Mesothelial cell of epicardium (in vitro differentiated cells): ENCODE measurements at regions not wholly inside any gene's neighbourhood (a gene's known extent, or its start where the extent isn't known, plus 50 kb on each side); places are given as distances from the start of the nearest gene placed in this dataset.

ENCODE experiments used
- DNase-seq, 2 experiments: peaks; one replicate each; pipeline ENCODE4 v3.0.0; 2021; ENCODE audit warnings: low spot score in 2 of 2; ENCODE audit not compliant: unreplicated experiment in 2 of 2
- H3K27ac Mint-ChIP-seq: 2 replicates; pipeline ENCODE4 v1.8.0; 2021; ENCODE audit warnings: mixed read lengths
- H3K27me3 Mint-ChIP-seq: 2 replicates; pipeline ENCODE4 v1.8.0; 2021; ENCODE audit warnings: low read depth, mixed read lengths
- H3K36me3 Mint-ChIP-seq: 2 replicates; pipeline ENCODE4 v1.8.0; 2021; ENCODE audit warnings: mixed read lengths
- H3K4me1 Mint-ChIP-seq: 2 replicates; pipeline ENCODE4 v1.8.0; 2021; ENCODE audit warnings: mixed read lengths
- H3K4me3 Mint-ChIP-seq: 2 replicates; pipeline ENCODE4 v1.8.0; 2021; ENCODE audit warnings: mild to moderate bottlenecking, moderate library complexity, mixed read lengths
- H3K9me3 Mint-ChIP-seq: 2 replicates; pipeline ENCODE4 v1.8.0; 2021; ENCODE audit warnings: mixed read lengths
- TF ChIP-seq, protein P1 (sequence below): fragments of 200-600 bp; sonication (generic); IDR thresholded peaks from one replicate; pipeline ENCODE4 v1.5.0; 2021; ENCODE audit warnings: antibody characterized with exemption; ENCODE audit not compliant: unreplicated experiment

DNA sequence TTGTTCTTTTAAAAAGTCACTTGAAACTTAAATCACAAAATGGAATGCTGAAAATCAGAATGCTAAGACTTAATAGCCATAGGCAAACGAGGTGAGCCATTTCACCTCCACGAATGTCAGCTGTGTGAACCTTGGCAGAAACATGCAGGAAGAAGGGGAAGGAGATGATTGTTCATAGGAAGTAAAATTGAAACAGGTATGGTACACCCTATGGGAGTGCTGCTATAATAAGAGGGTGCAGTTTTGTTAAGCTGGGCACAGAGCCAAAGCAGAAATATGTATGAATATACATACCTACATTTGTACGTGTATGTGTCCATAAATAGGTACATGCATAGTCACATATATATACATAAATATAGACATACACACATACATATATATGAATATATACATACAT, 51.0 kb upstream of the SPINK5 start:
- Mint-ChIP-seq H3K36me3 (peaks cover 11% of the 10 kb centered on the region), H3K27ac (no peak overlapping the region), H3K9me3 (no peaks in the 10 kb centered on the region), H3K4me1 (peaks cover 16% of the 10 kb centered on the region), H3K4me3 (no peak overlapping the region), H3K27me3 (no peaks in the 10 kb centered on the region)
- DNase-seq, result no peak
- TF ChIP-seq, protein P1, sequence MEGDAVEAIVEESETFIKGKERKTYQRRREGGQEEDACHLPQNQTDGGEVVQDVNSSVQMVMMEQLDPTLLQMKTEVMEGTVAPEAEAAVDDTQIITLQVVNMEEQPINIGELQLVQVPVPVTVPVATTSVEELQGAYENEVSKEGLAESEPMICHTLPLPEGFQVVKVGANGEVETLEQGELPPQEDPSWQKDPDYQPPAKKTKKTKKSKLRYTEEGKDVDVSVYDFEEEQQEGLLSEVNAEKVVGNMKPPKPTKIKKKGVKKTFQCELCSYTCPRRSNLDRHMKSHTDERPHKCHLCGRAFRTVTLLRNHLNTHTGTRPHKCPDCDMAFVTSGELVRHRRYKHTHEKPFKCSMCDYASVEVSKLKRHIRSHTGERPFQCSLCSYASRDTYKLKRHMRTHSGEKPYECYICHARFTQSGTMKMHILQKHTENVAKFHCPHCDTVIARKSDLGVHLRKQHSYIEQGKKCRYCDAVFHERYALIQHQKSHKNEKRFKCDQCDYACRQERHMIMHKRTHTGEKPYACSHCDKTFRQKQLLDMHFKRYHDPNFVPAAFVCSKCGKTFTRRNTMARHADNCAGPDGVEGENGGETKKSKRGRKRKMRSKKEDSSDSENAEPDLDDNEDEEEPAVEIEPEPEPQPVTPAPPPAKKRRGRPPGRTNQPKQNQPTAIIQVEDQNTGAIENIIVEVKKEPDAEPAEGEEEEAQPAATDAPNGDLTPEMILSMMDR, result no peak

DNA sequence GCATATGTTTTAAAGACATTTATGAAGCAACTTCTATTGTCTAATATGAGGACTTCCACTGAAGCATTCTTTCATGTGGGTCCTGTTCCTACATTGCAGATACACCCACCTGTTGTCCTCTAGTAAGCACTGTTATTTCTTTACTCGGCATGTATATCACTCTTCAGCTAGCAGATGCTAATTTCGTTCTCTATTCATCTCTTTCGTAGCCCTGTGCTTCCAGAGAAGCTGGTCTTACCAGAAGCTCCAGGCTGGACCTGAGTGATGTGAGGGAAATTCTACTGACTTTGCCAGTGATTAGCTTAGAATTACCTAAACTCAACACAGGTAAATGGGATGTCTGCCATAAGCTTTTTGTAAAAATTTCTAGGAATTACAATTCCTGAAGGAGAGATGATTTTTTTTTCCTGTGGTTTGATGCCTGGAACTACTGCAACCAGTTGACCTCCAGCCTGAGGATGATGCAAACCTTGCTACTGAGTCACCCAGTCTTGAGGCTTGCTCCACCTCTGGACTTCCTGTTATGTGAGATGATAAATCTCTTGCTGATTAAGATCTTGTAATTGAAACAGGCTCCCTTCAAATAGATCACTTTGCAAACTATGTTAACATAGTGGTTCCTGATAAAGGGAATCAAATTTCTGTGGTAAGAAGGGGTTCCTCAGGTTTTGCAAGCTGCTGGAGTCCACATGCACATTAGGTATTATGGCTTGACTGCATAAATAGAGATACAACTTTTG, 52.2 kb upstream of the SPINK5 start:
- H3K27me3 Mint-ChIP-seq, result no peaks in the 10 kb centered on the region
- H3K4me1 Mint-ChIP-seq, result peaks cover 16% of the 10 kb centered on the region
- peaks cover 13% of the 10 kb centered on the region for H3K36me3 Mint-ChIP-seq
- peaks cover 2% of the 10 kb centered on the region for H3K9me3 Mint-ChIP-seq
- no peak overlapping the region for H3K27ac Mint-ChIP-seq
- H3K4me3 Mint-ChIP-seq, result no peak overlapping the region
- no peak for DNase-seq
- TF ChIP-seq, protein P1, result no peak

DNA sequence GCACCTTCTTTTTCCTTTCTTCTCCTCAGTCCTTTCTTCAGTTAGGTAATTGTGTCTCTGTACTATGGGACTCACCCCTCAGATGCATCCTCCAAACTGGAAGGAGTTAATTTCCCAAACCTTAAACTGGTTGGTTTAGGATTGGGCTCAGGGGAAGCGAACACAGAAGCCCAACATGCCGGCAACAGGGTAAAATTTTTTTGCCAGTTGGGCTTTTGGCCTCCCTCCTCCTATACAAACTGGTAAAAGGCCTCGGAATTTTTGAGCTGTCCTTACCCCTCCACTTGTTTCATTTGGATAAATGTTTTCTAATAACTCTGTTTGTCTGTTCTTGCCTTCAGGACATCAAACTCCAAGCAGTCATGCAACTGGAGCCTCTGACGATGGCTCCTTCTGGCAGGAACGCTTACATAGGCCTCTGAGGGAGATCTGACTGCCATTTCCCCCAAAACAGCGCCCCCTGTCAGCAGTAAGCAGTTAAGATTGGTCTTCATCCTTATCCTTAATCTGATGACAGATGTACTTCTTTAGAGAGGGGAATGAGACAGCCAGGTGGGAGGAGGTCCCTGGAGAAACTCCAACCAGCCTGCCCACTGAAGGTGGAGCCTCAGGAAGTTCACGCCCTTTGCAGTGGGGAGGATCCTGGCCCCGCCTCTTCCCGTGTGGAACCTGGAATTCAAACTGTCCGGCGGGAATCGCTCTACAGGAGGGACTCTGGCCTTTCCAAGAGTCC, 57.8 kb upstream of the SPINK5 start:
- Mint-ChIP-seq H3K27ac (no peak overlapping the region), H3K27me3 (no peaks in the 10 kb centered on the region), H3K36me3 (peaks cover 43% of the 10 kb centered on the region), H3K4me1 (no peaks in the 10 kb centered on the region), H3K4me3 (no peak overlapping the region), H3K9me3 (peaks cover 18% of the 10 kb centered on the region)
- TF ChIP-seq, protein P1, result no peak
- DNase-seq, result no peak

DNA sequence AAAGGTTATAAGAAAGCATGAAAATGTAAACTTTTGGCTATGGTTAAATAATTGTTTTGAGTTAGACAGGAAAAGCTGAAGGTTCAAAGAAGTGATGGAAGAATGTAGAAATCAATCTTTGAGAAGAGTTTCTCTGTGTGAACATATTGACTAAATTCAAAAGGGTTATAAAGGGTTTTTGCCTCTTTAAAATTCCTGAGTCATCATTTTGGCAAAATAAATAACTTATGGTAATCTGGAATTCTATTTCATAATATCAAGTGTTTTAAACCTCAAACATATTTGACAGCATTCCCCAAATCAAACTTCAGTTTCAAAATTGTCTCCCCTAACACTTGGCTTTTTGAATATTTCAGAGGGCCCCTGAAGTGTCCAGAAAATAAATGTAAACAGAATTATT, 60.6 kb upstream of the SPINK5 start:
- Mint-ChIP-seq H3K4me1 (no peaks in the 10 kb centered on the region), H3K27me3 (no peaks in the 10 kb centered on the region), H3K36me3 (peaks cover 50% of the 10 kb centered on the region), H3K27ac (no peak overlapping the region), H3K9me3 (peaks cover 41% of the 10 kb centered on the region), H3K4me3 (no peak overlapping the region)
- TF ChIP-seq, protein P1, result no peak
- no peak for DNase-seq

DNA sequence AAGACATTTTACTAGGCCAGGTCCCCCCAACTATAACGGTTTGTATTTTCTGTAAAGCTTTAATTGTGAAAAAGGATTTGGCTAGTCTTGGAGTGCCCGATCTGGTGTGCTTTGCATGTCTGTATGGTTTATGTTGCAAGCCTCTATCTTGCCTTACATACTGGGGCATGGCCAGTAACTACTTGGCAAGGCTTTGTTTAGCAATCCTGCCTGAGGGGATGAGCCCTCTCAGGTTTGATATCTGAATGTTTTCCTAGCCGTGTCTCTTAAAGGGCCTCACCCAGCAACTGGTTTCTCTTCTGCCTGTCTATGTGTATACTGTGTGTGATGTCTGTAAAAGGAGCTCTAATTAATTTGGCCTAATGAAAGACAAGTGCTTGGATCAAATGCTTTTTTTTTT, 61.3 kb upstream of the SPINK5 start:
- H3K4me1 Mint-ChIP-seq, result no peaks in the 10 kb centered on the region
- no peak overlapping the region for H3K27ac Mint-ChIP-seq
- TF ChIP-seq, protein P1, result no peak
- H3K27me3 Mint-ChIP-seq, result no peaks in the 10 kb centered on the region
- no peak overlapping the region for H3K4me3 Mint-ChIP-seq
- H3K36me3 Mint-ChIP-seq, result peaks cover 52% of the 10 kb centered on the region
- peaks cover 42% of the 10 kb centered on the region for H3K9me3 Mint-ChIP-seq
- no peak for DNase-seq
